ENCODE measurements at regions not wholly inside any gene's neighbourhood (a gene's known extent, or its start where the extent isn't known, plus 50 kb on each side); places are given as distances from the start of the nearest gene placed in this dataset.

DNA sequence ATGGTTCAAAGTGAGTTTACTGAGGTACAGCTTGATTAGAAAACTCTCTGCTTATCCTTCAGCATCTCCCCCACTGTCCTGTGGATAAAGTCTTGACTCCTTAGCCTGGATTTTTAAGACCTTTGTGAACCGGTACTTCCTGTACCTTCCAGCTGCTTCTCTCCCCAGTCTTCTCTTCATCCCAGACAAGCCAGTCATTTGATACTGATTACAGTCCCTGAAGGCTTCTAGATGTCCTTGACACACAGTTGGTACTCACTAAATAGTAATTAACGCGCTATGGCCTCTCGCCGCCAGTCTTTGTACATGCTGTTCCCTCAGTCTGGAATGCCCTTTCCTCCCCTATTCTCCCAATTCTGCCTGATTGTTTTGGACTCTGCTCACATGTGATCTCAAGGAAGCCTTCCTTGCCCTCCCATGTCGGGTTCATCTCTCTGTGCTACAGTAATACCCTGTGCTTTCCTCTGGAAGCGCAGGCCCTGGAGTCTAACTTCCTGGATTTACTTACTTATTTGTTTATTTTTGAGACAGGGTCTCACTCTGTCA lies 50.6 kb upstream of the PTGR2 start:
- TF ChIP-seq ZNF274 (IDR thresholded peaks at IDR 0.05; ENCODE audit: low read depth, low read length) = no peak
- no peak overlapping the region for H3K4me3 ChIP-seq (ENCODE audit: low read length)

DNA sequence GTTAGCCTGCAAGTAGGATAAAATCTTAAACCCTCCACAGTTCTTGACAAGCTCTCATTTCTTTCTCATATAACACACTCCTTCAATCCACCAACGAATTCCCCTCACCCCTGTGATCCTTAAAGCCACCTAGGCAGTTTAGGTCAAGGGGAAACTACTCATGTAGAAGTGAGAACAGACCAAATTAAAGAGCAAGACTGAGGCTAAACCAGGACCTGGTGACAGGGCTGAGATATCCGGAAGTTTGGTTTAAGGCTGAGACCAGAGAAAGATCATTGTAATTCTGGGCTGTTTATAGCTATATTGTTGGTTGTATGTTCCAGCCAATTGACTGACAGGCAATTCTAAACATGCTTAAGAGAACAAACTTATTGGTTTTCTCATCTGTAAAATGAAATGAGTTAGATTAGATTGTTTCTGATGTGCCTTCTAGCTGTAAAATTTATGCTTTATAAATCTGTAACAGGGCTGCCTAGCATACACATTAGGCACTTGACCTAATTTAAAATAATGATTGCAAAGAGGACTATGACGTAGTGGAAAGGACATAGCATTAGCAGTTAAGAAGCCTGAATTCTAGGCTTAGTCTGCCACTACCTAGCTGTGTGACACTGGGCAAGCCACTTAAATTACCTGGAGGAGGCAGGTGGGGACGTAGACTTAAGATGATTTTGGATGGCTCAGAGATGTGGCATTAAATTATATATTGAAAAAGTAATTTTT lies 53.9 kb upstream of the PTGR2 start:
- no peak overlapping the region for H3K4me3 ChIP-seq (ENCODE audit: low read length)
- no peak for TF ChIP-seq ZNF274 (IDR thresholded peaks at IDR 0.05; ENCODE audit: low read depth, low read length)

DNA sequence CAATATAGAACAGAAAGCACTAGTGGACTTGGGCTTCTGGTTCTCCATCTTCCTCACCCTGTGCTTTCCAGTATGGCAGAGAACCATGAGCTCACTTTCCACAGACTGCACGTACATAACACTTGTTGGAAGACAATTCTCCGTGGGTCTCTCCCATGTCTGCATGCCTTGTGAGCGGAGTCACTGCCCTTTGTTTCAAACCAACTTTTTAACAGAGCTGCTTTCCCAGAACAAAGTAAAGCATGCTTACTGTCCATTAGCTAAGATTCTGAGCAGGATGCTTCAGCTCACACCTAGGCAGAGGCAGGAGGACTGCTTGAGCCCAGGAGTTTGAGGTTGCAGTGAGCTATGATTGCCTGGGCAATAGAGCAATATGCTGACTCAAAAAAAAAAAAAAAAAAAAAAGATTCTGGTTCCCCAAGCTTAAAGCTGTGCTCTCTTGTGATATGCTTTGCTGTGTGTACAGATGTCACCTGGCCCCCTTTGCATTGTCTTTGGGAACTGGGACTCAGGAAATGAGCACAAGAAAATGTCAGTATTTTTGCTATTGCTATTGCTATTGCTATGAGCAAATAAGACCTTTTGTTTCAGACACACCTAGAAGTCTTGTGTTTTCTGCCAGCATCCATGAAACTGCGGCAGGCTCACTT lies 54.6 kb upstream of the PTGR2 start:
- TF ChIP-seq ZNF274 (IDR thresholded peaks at IDR 0.05; ENCODE audit: low read depth, low read length) = no peak
- no peak overlapping the region for H3K4me3 ChIP-seq (ENCODE audit: low read length)

DNA sequence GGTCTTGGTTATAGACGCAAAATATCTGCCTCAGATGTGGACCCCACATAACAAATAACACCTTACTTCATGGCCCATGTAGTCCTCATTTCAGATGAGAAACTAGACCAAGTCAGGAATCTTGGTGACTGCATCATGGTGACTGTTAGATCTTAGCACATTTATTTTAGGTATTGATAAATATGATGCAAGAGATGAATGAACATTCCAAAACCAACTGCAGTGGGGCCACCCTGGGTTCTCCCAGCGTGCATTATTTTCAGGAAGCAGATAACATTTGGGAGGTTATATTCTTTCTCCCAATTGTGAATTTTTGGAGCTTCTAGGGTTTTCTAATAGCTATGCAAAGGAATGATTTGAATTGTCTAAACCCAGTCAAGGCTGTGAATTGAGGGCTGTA lies 55.2 kb upstream of the PTGR2 start:
- no peak for TF ChIP-seq ZNF274 (IDR thresholded peaks at IDR 0.05; ENCODE audit: low read depth, low read length)
- no peak overlapping the region for H3K4me3 ChIP-seq (ENCODE audit: low read length)

DNA sequence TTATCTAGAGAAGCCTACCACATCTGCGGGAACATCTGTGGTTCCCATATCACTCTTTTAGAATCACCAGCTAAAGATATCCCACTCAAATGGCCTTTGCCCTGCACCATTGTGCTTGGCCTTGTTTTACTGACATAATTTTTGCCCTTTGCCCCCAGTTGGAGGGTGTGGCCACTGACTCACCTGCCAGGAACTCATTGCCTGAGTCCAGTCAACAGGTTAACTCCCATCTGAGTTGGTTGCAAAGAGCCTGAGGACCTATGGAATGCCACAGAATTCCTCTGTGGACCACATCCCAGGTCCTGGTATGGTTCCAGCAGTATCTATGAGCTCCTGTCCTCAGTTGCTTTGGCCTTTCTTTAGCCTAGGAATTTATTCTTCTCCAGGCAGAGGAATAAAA lies 55.7 kb upstream of the PTGR2 start:
- TF ChIP-seq ZNF274 (IDR thresholded peaks at IDR 0.05; ENCODE audit: low read depth, low read length) = no peak
- H3K4me3 ChIP-seq (ENCODE audit: low read length) = no peak overlapping the region

DNA sequence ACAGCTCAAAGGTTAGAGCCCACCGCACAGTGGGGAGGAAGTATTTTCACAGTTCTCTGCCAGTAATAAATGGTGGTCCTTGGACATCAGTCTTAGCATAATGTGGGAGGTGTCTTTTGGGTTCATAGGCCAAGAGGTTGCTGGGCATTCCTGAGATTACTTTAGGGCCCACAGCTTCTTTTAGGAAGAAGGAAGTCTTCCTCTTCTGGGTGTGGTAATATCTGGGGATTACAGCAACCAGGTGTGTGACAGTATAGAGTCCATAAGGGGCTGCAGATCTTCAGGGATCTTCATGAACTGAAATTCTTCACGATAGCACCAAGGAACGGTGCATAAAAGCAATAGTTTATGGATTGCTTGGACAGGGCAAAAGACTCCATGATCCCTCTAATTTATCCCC lies 56.2 kb upstream of the PTGR2 start:
- H3K4me3 ChIP-seq (ENCODE audit: low read length) = no peak overlapping the region
- no peak for TF ChIP-seq ZNF274 (IDR thresholded peaks at IDR 0.05; ENCODE audit: low read depth, low read length)

DNA sequence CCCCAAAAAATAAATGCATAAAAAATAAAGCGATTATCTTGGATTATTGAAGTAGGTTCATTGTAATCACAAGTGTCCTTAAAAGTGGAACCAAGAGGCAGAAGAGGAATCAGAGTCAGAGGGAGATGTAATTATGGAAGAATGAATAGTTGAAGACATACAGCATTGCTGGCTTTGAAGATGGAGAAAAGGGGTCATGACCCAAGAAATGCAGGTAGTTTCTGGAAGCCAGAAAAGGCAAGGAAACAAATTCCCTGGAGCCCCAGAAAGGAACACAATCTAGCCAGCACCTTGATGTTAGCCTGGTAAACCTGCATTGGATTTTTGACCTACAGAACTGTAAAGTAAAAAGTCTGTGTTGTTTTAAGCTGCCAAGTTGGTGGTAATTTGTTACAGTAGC lies 57.5 kb upstream of the PTGR2 start:
- TF ChIP-seq ZNF274 (IDR thresholded peaks at IDR 0.05; ENCODE audit: low read depth, low read length) = no peak
- H3K4me3 ChIP-seq (ENCODE audit: low read length) = no peak overlapping the region

DNA sequence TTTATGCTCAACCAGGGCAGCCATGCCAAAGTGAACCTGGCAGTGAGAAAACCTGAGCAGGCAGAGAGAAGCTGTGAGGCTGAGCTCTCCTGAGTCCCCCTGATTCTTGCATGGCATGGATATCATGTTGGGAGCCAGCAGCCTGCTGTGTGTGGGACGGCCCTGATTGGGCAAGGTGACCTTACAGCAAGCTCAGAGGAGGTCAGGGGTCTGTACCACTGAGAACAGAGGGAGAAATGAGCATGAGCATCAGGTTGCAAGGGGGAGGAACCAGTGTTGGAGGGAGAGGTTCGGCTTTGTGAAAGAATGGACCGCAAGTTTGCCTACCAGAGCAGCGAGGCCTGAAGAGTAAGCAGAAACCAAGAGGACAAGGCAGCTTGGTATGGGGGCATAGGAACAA lies 59.1 kb upstream of the PTGR2 start:
- H3K4me3 ChIP-seq (ENCODE audit: low read length) = no peak overlapping the region
- no peak for TF ChIP-seq ZNF274 (IDR thresholded peaks at IDR 0.05; ENCODE audit: low read depth, low read length)

DNA sequence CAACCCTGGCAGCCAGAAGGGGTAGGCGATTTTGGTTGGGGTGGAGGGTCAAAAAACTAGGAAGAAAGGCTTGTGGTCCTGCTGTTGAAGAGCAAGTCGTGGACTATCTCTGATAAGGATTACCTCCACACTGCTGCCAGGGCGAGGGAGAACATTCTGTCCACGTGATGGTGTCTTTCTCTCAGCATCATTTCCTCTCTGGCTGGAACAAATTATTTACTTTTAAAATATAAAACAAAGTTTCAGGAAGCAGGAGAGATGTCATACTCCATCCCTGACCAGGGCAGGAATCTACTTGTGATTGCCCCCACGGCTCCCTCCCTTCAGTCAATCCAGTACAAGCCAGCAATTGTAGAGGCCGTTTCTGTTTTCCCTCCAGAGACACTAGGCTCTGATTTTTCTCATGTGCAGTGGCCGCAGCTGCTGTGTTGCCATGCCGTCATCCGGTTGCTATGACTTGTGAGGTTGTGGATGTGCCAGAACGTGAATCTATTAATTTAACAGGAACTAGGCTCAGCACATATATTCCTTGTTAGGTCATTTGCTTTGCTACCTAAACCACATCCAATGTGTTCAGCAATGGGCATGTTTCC lies 61.5 kb upstream of the PTGR2 start:
- no peak overlapping the region for H3K4me3 ChIP-seq (ENCODE audit: low read length)
- no peak for TF ChIP-seq ZNF274 (IDR thresholded peaks at IDR 0.05; ENCODE audit: low read depth, low read length)

DNA sequence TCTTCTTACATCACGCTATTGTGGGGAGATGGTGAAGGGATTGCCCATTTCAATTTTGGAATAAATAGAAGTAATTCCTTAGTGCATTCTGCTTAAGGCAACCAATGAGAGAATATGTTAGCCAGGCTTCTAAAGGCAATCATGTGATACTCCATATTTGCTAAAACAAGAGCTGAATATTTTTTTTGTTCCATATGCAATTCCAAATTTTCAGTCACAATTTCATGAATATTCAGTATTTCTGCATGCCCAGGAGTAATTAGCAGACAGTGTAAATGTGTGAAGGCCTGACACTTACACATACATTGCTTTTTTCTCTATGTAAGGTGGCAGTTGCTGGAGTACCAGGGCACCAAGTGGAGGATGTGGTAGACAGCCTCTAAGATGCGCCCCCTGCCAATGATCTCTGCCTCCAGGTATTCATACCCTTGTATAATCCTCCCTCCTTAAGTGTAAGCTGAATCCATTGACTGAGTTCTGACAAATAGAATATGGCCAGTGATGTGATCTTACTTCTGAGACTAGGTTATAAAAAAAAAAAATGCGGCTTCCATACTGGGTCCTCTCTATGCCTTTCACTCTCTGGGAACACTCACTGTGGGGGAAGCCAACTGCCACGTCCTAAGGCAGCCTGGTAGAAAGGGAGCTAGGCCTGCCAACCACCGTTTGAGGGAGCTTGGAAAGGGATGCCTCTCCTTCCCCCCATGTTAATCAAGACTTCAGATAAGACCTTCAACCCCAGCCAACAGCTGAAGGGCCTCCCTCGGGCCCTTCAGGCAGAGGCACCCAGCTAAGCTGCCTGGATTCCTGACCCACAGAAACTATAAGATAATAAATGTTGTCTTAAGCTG lies 62.7 kb upstream of the PTGR2 start:
- no peak overlapping the region for H3K4me3 ChIP-seq (ENCODE audit: low read length)
- TF ChIP-seq ZNF274 (IDR thresholded peaks at IDR 0.05; ENCODE audit: low read depth, low read length) = no peak

DNA sequence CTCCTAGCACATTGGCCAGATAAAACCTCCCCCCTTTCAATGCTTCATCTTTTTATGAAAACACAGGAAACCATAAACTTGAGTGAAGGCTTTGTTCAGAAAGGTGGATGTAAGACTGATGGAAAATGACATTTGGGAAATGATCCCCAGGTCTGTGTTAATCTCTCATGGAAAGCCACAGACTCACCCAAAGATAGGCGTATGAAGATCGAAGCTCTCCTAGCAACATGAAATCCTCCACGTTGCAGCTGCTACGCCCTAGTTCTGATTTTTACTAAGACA lies 63.4 kb upstream of the PTGR2 start:
- TF ChIP-seq ZNF274 (IDR thresholded peaks at IDR 0.05; ENCODE audit: low read depth, low read length) = no peak
- no peak overlapping the region for H3K4me3 ChIP-seq (ENCODE audit: low read length)

DNA sequence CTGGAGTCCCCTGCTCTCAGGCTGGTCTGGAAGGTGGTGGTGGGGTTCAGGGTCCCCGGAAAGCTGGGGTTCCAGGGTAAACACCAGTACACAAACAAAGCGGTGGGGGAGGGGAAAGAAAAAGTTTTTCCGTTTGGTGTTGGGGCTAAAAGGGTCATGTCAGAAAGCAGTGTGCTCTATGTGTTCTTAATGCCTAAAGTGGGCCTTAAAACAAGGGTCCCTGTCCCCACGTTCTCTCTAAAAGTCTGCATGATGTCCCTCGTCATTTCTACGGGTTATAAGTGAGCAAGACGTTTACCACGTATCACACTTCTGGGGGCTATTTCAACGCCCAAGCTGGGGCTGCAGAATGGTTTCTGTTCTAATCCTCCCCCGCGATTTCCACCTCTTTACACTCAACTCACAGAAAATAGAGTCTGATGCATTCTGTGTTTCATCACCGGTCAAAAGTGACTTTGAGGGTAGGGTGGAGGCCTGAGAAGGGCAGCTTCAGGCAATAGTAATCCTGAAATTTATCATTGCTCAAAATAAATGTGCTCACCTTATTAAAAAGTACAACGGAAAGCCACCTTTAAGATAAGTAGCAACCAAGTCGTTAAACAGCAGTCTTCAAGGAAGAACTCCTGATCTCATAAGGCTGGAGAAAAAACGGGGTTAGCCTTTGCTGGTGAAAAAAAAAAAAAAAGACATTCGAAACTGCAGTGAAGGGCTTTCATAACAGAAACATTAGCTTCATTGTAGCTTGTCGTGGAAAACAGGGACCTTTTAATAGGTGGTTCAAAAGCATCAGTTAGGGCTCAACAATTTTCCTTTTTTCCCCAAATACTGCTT lies 63.9 kb upstream of the PTGR2 start:
- H3K4me3 ChIP-seq (ENCODE audit: low read length) = peak overlapping the region; percentile 87
- TF ChIP-seq ZNF274 (IDR thresholded peaks at IDR 0.05; ENCODE audit: low read depth, low read length) = no peak

DNA sequence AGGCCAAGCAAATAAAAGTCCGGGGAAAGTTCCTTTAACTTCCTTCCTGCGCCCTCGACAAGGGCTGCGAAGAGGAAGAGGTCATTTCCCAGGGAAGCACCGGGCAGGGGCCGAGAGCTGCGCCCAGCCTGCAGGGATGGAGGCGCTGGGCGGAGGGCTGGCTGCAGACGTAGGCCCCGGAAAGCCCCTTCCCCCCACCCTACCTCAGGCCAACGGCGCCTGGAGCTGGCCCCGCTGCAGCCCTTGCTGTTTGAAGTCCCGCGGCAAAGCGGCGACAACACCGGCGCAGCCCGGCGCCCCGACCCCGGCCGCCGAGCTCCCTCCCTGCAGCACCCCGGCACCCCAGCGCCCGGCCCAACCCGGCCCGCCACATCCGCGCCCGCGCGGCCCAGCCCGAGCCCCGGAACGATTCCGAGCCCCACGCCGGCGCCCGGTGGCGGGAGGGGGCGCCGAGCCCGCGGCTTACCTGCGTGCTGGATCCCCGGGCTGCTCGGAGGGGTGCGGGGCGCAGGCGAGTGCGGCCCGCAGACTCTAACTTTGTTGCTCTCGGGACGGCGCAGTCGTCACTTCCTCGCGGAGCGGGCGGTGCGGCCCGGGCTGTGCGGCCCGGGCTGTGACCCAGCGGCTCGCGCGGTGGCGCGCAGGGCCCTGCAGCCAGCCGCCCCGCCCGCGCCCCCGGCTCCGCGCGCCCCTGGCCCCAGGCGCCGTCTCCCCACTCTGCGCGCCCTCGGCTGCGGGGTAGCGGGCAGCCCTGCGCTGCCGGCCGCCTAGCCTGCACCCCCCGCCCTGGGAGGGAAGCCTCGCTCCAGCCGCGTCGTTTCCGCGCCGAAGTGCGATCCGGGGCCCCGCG lies 64.8 kb upstream of the PTGR2 start:
- TF ChIP-seq ZNF274 (IDR thresholded peaks at IDR 0.05; ENCODE audit: low read depth, low read length) = no peak
- peak overlapping the region; percentile 87 for H3K4me3 ChIP-seq (ENCODE audit: low read length)

Measured in GM08714 (cell line).